ENCODE measurements at regions not wholly inside any gene's neighbourhood (a gene's known extent, or its start where the extent isn't known, plus 50 kb on each side); places are given as distances from the start of the nearest gene placed in this dataset.

- Histone ChIP-seq H3K27ac (ENCODE audit: insufficient read depth, low read depth, low read length) (no peak overlapping the region), H3K9me1 (replicated peaks; ENCODE audit: control insufficient read depth, extremely low read depth, insufficient read depth, low read length) (no peaks in the 10 kb centered on the region), H3K36me3 (ENCODE audit: control insufficient read depth in 2 of 2, extremely low read depth in 1 of 2, insufficient read depth in 2 of 2, low read length in 2 of 2) (no peaks in the 10 kb centered on the region), H3K27me3 (ENCODE audit: control insufficient read depth in 2 of 2, insufficient read depth in 2 of 2, low read length in 2 of 2) (no peaks in the 10 kb centered on the region), H3K79me2 (ENCODE audit: control insufficient read depth, insufficient read depth, low read length) (no peaks in the 10 kb centered on the region), H3K9me3 (replicated peaks; ENCODE audit: control insufficient read depth, insufficient read depth, low read length) (peaks cover 2% of the 10 kb centered on the region), H3K4me1 (ENCODE audit: control insufficient read depth, extremely low read depth, insufficient read depth, low read length) (no peaks in the 10 kb centered on the region), H3K9ac (replicated peaks; ENCODE audit: extremely low read depth, insufficient read depth, low read length) (no peak overlapping the region), H4K20me1 (replicated peaks; ENCODE audit: control insufficient read depth, extremely low read depth, insufficient read depth, low read length) (no peaks in the 10 kb centered on the region), H3K4me2 (ENCODE audit: insufficient read depth, low read length) (no peak overlapping the region), H2AFZ (ENCODE audit: low read depth, low read length) (no peak overlapping the region), H3K4me3 (replicated peaks in 1 of 3; ENCODE audit: insufficient read depth in 1 of 3, low read depth in 1 of 3, low read length in 3 of 3) (no peak overlapping the region)
- intact Hi-C loops (cut with micrococcal nuclease): no loop called here
- dilution Hi-C loops (cut with MboI; ENCODE audit: extremely low pct_ligation_motif_present, low sequenced_read_pairs): no loop called here
- no peak for DNase-seq (ENCODE audit: low read depth, low spot score)
- ChIA-PET CTCF (no interaction called here), POLR2A (no interaction called here)
- BruUV-seq (replicated peaks): no TSS peak
- TF ChIP-seq POLR2A (IDR thresholded peaks at IDR 0.05; ENCODE audit: low read depth, low read length): no peak
- TF ChIP-seq MAX (IDR thresholded peaks at IDR 0.05; ENCODE audit: insufficient read depth, insufficient read length): no peak
- TF ChIP-seq CTCF (IDR thresholded peaks at IDR 0.05; ENCODE audit: extremely low read depth in 1 of 2, insufficient read depth in 1 of 2, low read depth in 1 of 2, low read length in 2 of 2): no peak
- TF ChIP-seq GATA2 (IDR thresholded peaks at IDR 0.05; ENCODE audit: insufficient read depth, insufficient read length, low read depth, low read length): no peak
- no peak for TF ChIP-seq JUN (IDR thresholded peaks at IDR 0.05; ENCODE audit: borderline replicate concordance, insufficient read depth, insufficient read length, low read depth)
- no peak for TF ChIP-seq EZH2 (IDR thresholded peaks at IDR 0.05; ENCODE audit: borderline replicate concordance, low read depth, low read length, severe bottlenecking)
- TF ChIP-seq POLR2AphosphoS5 (IDR thresholded peaks at IDR 0.05; ENCODE audit: insufficient read depth, low read depth, low read length): no peak
- no peak for TF ChIP-seq FOS (IDR thresholded peaks at IDR 0.05; ENCODE audit: borderline replicate concordance, insufficient read depth, low read length)
- no peak for TF ChIP-seq MYC (IDR thresholded peaks at IDR 0.05; ENCODE audit: low read depth, low read length)
- FAIRE-seq: no peak
These were observed 1523.6 kb upstream of the WWC1 start for GRCh38 chr5:166767858-166768257.

Measured in endothelial cell of umbilical vein (primary cell).